Progenitor cell of endocrine pancreas (in vitro differentiated cells): ENCODE measurements at regions not wholly inside any gene's neighbourhood (a gene's known extent, or its start where the extent isn't known, plus 50 kb on each side); places are given as distances from the start of the nearest gene placed in this dataset.

Experiments
- DNase-seq: peaks from one replicate; pipeline ENCODE4 v3.0.0; 2021; ENCODE audit warnings: low spot score; ENCODE audit not compliant: unreplicated experiment
- H3K27ac Mint-ChIP-seq: 2 replicates; pipeline ENCODE4 v1.8.0; 2021; ENCODE audit warnings: mild to moderate bottlenecking, moderate library complexity, mixed read lengths
- H3K27me3 Mint-ChIP-seq: 2 replicates; pipeline ENCODE4 v1.8.0; 2021; ENCODE audit warnings: mixed read lengths
- H3K36me3 Mint-ChIP-seq: 2 replicates; pipeline ENCODE4 v1.8.0; 2022; ENCODE audit warnings: mixed read lengths; ENCODE audit not compliant: insufficient read depth
- H3K4me1 Mint-ChIP-seq: 2 replicates; pipeline ENCODE4 v1.8.0; 2021; ENCODE audit warnings: low read depth, mixed read lengths
- H3K4me3 Mint-ChIP-seq: 2 replicates; pipeline ENCODE4 v1.8.0; 2021; ENCODE audit warnings: low read depth, mild to moderate bottlenecking, moderate library complexity, mixed read lengths
- H3K9me3 Mint-ChIP-seq: 2 replicates; pipeline ENCODE4 v1.8.0; 2021; ENCODE audit warnings: low read depth, mixed read lengths
- TF ChIP-seq, protein P1 (sequence below): fragments of 200-600 bp; sonication (generic); IDR thresholded peaks from one replicate; pipeline ENCODE4 v1.5.0; 2021; ENCODE audit warnings: antibody characterized with exemption, mild to moderate bottlenecking; ENCODE audit not compliant: unreplicated experiment

DNA sequence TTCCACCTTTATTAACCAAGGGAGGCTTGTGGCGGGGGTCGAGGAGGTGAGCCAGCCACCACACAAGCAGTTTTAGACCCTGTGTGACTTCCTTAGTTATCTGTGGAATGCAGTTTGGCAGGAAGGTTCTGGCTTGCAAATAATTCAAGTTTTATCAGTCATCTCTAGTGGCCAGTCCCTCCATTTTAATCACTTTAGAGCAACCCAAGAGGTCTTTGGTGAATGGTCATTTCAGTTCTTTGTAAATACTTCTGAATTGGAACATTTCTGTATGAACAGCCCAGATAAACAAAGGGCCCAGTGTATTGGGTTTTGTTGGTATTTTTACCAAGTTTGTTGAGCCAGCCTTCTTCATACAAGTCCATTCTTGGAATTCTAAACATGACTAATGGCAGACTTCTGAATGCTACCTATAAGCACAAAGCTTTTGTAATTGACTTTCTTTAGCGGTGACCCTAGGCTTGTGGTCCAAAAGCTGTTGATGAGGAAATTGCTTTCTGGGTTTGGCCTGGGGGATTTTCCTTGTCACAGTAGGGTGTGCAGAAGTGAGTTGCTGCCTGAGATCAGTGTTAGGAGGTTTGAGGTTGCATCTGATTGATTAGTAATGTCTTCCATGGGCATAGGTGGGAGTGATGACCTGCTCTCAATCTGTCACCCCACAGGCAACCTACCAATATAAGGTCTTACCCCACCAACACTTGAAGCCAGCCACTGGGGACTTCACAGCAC, 193.3 kb upstream of the TOPAZ1 start:
- peaks cover 22% of the 10 kb centered on the region for H3K4me1 Mint-ChIP-seq
- H3K4me3 Mint-ChIP-seq, result no peak overlapping the region
- TF ChIP-seq, protein P1, sequence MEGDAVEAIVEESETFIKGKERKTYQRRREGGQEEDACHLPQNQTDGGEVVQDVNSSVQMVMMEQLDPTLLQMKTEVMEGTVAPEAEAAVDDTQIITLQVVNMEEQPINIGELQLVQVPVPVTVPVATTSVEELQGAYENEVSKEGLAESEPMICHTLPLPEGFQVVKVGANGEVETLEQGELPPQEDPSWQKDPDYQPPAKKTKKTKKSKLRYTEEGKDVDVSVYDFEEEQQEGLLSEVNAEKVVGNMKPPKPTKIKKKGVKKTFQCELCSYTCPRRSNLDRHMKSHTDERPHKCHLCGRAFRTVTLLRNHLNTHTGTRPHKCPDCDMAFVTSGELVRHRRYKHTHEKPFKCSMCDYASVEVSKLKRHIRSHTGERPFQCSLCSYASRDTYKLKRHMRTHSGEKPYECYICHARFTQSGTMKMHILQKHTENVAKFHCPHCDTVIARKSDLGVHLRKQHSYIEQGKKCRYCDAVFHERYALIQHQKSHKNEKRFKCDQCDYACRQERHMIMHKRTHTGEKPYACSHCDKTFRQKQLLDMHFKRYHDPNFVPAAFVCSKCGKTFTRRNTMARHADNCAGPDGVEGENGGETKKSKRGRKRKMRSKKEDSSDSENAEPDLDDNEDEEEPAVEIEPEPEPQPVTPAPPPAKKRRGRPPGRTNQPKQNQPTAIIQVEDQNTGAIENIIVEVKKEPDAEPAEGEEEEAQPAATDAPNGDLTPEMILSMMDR, result no peak
- no peak for DNase-seq
- no peaks in the 10 kb centered on the region for H3K36me3 Mint-ChIP-seq
- no peaks in the 10 kb centered on the region for H3K27me3 Mint-ChIP-seq
- no peaks in the 10 kb centered on the region for H3K9me3 Mint-ChIP-seq
- peak overlapping the region; percentile 97 for H3K27ac Mint-ChIP-seq

- TF ChIP-seq, protein P1, result no peak
- H3K9me3 Mint-ChIP-seq, result no peaks in the 10 kb centered on the region
- peaks cover 3% of the 10 kb centered on the region for H3K27me3 Mint-ChIP-seq
- H3K36me3 Mint-ChIP-seq, result no peaks in the 10 kb centered on the region
- H3K4me1 Mint-ChIP-seq, result peaks cover 22% of the 10 kb centered on the region
- no peak for DNase-seq
- H3K4me3 Mint-ChIP-seq, result no peak overlapping the region
- H3K27ac Mint-ChIP-seq, result peak overlapping the region; percentile 97
These were observed 192.7 kb upstream of the TOPAZ1 start for GRCh38 chr3:44048949-44049348.

- no peak for DNase-seq
- Mint-ChIP-seq H3K4me3 (no peak overlapping the region), H3K9me3 (no peaks in the 10 kb centered on the region), H3K27me3 (peaks cover 8% of the 10 kb centered on the region), H3K4me1 (peaks cover 22% of the 10 kb centered on the region), H3K36me3 (no peaks in the 10 kb centered on the region), H3K27ac (no peak overlapping the region)
- TF ChIP-seq, protein P1, result no peak
These were observed 191.6 kb upstream of the TOPAZ1 start for GRCh38 chr3:44050101-44050500.

GRCh38 chr3:44050867-44051266, 190.8 kb upstream of the TOPAZ1 start:
- Mint-ChIP-seq H3K36me3 (no peaks in the 10 kb centered on the region), H3K4me3 (no peak overlapping the region), H3K9me3 (no peaks in the 10 kb centered on the region), H3K4me1 (peaks cover 22% of the 10 kb centered on the region), H3K27ac (no peak overlapping the region), H3K27me3 (peaks cover 13% of the 10 kb centered on the region)
- DNase-seq, result no peak
- TF ChIP-seq, protein P1, result no peak

DNA sequence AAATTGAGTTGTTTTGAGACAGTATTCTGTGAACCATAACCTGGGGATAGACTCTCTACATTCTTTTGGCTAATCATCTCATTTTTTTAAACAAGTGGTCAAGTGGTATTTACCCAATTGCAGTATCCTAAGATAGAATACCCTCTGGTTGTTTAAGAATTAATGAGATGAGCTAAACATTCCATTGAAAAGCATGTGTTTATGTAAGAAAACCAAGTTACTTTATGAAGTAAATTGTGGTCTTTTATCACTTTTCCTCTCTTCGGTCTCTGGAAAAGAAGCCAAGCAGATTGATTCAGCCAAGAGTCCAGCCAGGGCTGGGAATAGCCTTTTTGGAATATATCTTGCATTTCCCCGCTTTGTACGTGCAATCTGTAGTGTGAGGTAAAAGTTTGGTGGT, 185.7 kb upstream of the TOPAZ1 start:
- TF ChIP-seq, protein P1, result no peak
- no peak for DNase-seq
- peaks cover 56% of the 10 kb centered on the region for H3K27me3 Mint-ChIP-seq
- H3K36me3 Mint-ChIP-seq, result no peaks in the 10 kb centered on the region
- no peaks in the 10 kb centered on the region for H3K9me3 Mint-ChIP-seq
- no peak overlapping the region for H3K27ac Mint-ChIP-seq
- no peak overlapping the region for H3K4me3 Mint-ChIP-seq
- peaks cover 8% of the 10 kb centered on the region for H3K4me1 Mint-ChIP-seq
